Stimulated activated CD4-positive, alpha-beta T cell treated with anti-CD3 and anti-CD28 coated beads, Interleukin-1b, Interleukin-23, amount 100 ng/mL, for 24 hours (primary cell): ENCODE measurements at regions not wholly inside any gene's neighbourhood (a gene's known extent, or its start where the extent isn't known, plus 50 kb on each side); places are given as distances from the start of the nearest gene placed in this dataset.

Experiments
- DNase-seq, 4 experiments: peaks; one replicate each; pipeline ENCODE4 v3.0.0-alpha.2; 2020; ENCODE audit warnings: low read depth in 4 of 4, low spot score in 1 of 4

DNA sequence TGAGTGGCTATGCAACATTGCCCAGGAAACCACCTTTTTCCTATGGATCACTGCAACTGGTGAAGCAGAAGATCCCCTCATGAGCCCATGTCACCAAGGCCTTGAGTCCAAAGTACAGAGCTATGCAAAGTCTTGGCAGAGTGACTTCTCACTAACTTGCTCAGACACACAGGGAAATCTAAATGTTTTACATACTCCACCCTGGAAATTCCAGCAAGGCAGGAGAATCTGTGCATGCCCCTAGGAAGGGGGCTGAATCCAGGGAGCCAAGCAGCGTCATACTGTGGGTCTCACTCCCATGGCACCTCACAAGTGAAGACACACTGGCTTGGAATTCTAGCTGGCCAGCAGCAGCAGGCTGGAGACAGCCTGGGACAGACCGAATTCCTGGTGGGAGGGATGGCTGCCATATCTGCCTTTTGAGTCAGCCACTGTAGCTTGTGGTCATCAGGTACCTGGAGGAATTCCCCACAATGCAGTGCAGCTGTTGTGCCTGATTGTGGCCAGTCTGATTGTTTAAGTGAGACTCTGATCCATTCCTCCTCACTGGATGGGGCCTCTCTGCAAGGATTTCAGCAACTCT, 1817.4 kb downstream of the SUCLG1 start:
- no peak for DNase-seq

DNA sequence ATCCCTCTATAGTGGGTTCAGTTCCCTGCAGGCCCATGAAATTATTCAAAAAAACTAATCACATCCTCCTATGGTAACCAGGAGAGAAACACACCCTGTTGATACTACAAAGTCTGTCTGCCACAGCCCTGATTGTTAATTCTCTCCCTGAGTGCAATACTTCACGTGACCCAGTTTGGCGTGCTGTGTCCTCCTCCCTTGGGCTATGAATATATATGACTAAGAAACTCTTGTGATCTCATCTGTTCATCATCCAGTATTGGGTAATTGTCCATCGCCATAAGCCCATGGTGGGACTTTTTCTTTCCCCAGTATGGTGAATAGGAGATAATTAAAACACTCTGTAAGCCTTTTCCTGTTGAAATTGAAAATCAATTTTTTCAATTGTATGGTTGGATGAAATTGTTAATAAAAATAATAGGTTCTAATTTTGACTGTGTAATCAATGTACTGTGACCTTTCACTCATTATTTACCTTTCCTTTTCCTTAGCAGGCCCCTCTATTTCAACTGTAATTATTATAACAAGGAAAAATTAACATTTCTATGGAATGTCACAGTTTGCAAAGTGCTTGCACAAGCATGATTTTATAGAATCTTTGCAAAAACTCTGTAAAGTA, 1822.6 kb downstream of the SUCLG1 start:
- no peak for DNase-seq

GRCh38 chr2:82599021-82599420, 1860.1 kb downstream of the SUCLG1 start:
- no peak for DNase-seq

DNA sequence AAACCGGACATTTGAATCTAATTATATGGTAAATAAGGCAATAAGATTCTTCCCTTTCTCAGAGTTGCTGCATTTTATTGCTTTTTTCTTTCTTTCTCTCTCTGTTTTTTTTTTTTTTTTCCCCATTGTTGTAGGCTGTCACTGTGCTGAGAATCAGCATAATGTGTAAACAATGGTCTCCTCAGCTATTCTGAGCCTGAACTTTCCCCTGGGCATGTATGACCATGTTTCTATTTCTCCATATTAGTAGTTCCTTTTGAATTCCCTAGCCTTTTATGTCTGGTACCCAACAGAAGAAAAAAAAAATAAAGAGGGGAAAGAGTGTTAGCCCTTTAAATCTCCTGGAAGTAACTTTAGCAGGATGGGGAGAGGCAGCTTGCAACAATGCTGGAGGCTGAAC, 1862.5 kb downstream of the SUCLG1 start:
- no peak for DNase-seq

- no peak for DNase-seq
Measured at GRCh38 chr2:82591718-82592117, 1867.4 kb downstream of the SUCLG1 start.

- no peak for DNase-seq
Measured at GRCh38 chr2:82576656-82577055, 1882.4 kb downstream of the SUCLG1 start.

DNA sequence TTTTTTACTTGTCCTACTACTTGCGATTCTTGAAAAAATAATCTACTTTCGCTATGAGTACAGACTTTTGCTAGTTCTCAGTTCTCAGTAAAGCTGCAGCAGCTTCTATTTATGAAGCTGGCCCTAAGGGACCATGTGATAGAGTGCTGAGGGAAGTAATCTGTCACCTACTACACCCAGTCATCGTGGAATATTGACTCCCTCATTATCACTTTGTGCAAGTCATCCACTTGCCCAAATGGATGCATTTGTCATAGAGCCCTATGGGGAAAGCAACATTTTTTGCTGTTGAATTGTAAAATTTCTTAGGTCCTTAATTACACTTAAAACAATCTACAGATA, 1919.8 kb downstream of the SUCLG1 start:
- no peak for DNase-seq

DNA sequence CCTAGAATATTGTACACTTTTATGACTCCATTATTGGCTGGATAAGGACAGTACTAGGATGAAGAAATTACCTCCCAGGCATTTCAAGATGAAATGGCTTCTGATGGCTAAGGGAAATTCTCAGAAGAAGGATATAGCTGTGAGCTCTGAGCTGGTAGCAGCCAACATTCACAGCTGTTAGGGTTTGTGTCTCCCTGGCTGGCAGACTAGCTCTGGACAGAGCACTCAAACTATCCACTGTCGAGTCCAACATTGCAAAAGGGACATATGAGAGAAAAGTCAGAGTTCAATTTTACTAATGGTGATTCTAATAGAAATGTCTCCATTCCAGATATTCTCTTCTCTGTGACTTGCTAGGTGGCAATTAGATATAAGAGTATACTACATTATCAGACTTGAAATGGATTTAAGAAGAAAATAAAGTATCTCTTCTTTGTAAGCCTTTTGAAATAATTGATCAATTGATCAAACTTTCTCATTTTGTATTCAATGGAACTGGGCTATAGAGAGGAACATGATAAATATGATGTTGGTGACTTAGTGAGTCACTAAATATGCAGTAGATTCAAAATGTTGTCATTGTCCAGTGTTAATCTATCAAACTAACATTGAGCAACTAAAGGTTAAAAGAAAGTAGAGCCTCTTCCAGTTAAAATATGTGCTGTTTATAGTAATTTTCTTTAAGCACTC, 1920.3 kb downstream of the SUCLG1 start:
- DNase-seq: no peak

- DNase-seq: no peak
Measured at GRCh38 chr2:82528288-82528687, 1930.8 kb downstream of the SUCLG1 start.

- no peak for DNase-seq
Measured at GRCh38 chr2:82527124-82527523, 1932.0 kb downstream of the SUCLG1 start.

- DNase-seq: no peak
Measured at GRCh38 chr2:82526277-82526676, 1932.8 kb downstream of the SUCLG1 start.

DNA sequence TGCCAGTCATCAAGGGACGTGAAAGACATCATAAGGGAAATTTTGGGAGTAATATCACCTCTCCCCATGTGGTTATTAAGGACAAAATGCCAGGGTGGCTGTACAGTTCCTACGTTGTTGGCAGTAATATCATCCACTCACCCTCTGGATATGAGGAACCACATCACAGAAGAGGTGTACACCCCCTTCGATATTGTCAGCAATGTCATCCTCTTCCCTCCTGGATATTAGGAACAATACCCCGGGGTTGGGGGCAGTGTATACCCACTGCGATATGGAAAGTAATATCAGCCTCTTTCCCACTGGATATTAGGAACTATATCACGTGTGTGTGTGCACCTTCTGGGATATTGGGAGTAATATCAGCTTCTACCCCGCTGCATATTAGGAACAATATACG, 1933.3 kb downstream of the SUCLG1 start:
- no peak for DNase-seq

DNA sequence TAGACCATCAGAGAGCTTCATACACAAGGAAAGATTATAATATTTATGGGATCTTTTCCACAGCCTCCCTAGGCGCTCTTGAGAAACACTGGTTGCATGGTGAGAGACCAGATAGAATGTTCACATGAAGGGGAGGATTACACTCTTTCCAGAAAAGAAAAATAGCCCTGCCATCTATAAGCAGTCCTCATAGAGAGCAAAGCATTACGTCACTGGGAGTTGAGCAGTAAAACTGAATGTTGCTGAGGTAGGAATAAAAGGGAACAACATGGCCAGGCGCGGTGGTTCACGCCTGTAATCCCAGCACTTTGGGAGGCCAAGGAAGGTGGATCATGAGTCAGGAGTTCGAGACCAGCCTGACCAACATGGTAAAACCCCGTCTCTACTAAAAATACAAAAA, 1934.3 kb downstream of the SUCLG1 start:
- DNase-seq: no peak

- DNase-seq: no peak
Measured at GRCh38 chr2:82511894-82512293, 1947.2 kb downstream of the SUCLG1 start.

DNA sequence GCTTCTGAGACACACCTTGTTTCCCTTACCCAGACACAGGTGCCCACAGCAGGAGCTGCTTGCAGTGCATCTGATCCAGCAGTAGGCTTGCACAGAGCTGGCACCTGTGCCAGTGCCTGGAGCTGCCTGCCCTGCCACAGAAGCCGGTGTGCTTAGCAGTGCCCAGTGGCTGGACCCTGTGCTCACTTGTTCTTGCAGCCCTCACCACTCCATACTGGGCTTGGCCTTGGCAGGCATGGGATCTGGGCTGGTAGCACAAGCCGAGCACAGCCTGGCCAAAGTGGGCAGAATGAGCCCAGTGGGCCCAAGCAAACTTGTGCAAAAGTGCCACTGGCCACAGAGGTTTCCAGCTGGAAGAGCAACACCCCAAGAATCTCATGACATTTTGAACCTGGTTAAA, 1950.4 kb downstream of the SUCLG1 start:
- no peak for DNase-seq

DNA sequence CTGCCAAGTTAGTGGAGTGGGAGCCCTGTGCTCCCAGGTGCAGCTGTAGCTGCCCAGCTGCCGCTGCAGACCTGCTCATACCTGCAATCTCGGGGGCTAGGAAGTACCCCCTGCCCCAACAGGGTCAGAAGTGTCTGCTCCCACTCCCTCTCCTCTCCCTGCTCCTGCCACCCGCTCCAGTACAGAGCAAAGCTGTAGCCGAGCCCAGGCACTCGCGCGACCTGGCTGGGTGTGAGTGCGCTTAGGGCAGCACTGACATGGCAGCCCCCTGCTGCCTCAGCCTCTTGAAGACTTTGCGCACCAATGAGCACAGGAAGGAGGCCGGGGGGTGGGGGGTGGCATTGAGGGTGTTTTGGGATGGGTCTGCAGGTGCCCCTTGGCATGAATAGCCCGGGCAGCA, 1951.4 kb downstream of the SUCLG1 start:
- no peak for DNase-seq

DNA sequence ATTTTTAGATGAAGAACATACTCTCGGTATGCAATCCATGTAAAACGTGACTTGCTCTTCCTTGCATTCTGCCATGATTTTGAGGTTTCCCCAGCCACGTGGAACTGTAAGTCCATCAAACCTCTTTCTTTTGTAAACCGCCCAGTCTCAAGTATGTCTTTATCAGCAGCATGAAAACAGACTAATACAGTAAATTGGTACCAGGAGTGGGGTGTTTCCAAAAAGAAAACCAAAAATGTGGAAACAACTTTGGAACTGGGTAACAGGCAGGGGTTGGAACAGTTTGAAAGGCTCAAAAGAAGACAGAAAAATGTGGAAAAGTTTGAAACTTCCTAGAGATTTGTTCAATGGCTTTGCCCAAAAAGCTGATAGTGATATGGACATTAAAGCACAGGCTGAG, 1957.9 kb downstream of the SUCLG1 start:
- DNase-seq: no peak

GRCh38 chr2:82498777-82499443, 1960.2 kb downstream of the SUCLG1 start:
- no peak for DNase-seq

- no peak for DNase-seq
Measured at GRCh38 chr2:82494739-82495138, 1964.3 kb downstream of the SUCLG1 start.

GRCh38 chr2:82491591-82491990, 1967.5 kb downstream of the SUCLG1 start:
- DNase-seq: no peak

GRCh38 chr2:82487354-82487753, 1971.7 kb downstream of the SUCLG1 start:
- no peak for DNase-seq

GRCh38 chr2:82485701-82486100, 1973.4 kb downstream of the SUCLG1 start:
- DNase-seq: no peak
